WI38 (cell line): ENCODE measurements at regions not wholly inside any gene's neighbourhood (a gene's known extent, or its start where the extent isn't known, plus 50 kb on each side); places are given as distances from the start of the nearest gene placed in this dataset.

Source experiments
- H3K4me3 ChIP-seq: 2 replicates; pipeline ENCODE4 v1.5.1; 2011; ENCODE audit warnings: low read depth, mild to moderate bottlenecking, control low read depth, low read length
- CTCF ChIP-seq: IDR thresholded peaks from 2 replicates; pipeline ENCODE4 v1.5.1; 2012; ENCODE audit warnings: low read depth, mild to moderate bottlenecking, control low read depth, low read length

- H3K4me3 ChIP-seq = no peak overlapping the region
- TF ChIP-seq CTCF = no peak
These were observed 82.8 kb upstream of the IGF1R start for GRCh38 chr15:98565566-98565965.

- no peak overlapping the region for H3K4me3 ChIP-seq
- TF ChIP-seq CTCF = no peak
These were observed 80.4 kb upstream of the IGF1R start for GRCh38 chr15:98567951-98568350.

- no peak overlapping the region for H3K4me3 ChIP-seq
- TF ChIP-seq CTCF = peak; percentile 10; the same call in 1 of the 2 replicates
These were observed 79.8 kb upstream of the IGF1R start for GRCh38 chr15:98568382-98569017.

GRCh38 chr15:98570119-98570518, 78.2 kb upstream of the IGF1R start:
- H3K4me3 ChIP-seq = no peak overlapping the region
- no peak for TF ChIP-seq CTCF

GRCh38 chr15:98580572-98580971, 67.8 kb upstream of the IGF1R start:
- no peak for TF ChIP-seq CTCF
- H3K4me3 ChIP-seq = no peak overlapping the region

GRCh38 chr15:98581715-98582114, 66.6 kb upstream of the IGF1R start:
- no peak overlapping the region for H3K4me3 ChIP-seq
- TF ChIP-seq CTCF = no peak

- no peak overlapping the region for H3K4me3 ChIP-seq
- TF ChIP-seq CTCF = no peak
These were observed 65.3 kb upstream of the IGF1R start for GRCh38 chr15:98582900-98583554.
